Endothelial cell (in vitro differentiated cells): ENCODE measurements at regions not wholly inside any gene's neighbourhood (a gene's known extent, or its start where the extent isn't known, plus 50 kb on each side); places are given as distances from the start of the nearest gene placed in this dataset.
A peak's percentile ranks its signal among the peaks of the same experiment; 100 is the strongest.

Source experiments
- DNase-seq: peaks from one replicate; pipeline ENCODE4 v3.0.0; 2021; ENCODE audit warnings: low spot score
- H3K27ac Mint-ChIP-seq: one replicate; pipeline ENCODE4 v1.8.0; 2021; ENCODE audit warnings: mixed read lengths, inconsistent platforms; ENCODE audit not compliant: unreplicated experiment
- H3K27me3 Mint-ChIP-seq: one replicate; pipeline ENCODE4 v1.8.0; 2021; ENCODE audit warnings: mild to moderate bottlenecking, moderate library complexity, mixed read lengths, inconsistent platforms; ENCODE audit not compliant: unreplicated experiment
- H3K36me3 Mint-ChIP-seq: one replicate; pipeline ENCODE4 v1.8.0; 2021; ENCODE audit warnings: mild to moderate bottlenecking, low read depth, mixed read lengths, inconsistent platforms; ENCODE audit not compliant: unreplicated experiment
- H3K4me1 Mint-ChIP-seq: one replicate; pipeline ENCODE4 v1.8.0; 2021; ENCODE audit warnings: mild to moderate bottlenecking, mixed read lengths, inconsistent platforms; ENCODE audit not compliant: unreplicated experiment
- H3K4me3 Mint-ChIP-seq: one replicate; pipeline ENCODE4 v1.8.0; 2021; ENCODE audit warnings: mild to moderate bottlenecking, mixed read lengths, inconsistent platforms; ENCODE audit not compliant: unreplicated experiment
- H3K9me3 Mint-ChIP-seq: one replicate; pipeline ENCODE4 v1.8.0; 2021; ENCODE audit warnings: mixed read lengths, inconsistent platforms; ENCODE audit not compliant: unreplicated experiment
- TF ChIP-seq, protein P1 (sequence below): fragments of 200-600 bp; sonication (generic); IDR thresholded peaks from one replicate; pipeline ENCODE4 v1.5.0; 2021; ENCODE audit warnings: antibody characterized with exemption; ENCODE audit not compliant: unreplicated experiment

DNA sequence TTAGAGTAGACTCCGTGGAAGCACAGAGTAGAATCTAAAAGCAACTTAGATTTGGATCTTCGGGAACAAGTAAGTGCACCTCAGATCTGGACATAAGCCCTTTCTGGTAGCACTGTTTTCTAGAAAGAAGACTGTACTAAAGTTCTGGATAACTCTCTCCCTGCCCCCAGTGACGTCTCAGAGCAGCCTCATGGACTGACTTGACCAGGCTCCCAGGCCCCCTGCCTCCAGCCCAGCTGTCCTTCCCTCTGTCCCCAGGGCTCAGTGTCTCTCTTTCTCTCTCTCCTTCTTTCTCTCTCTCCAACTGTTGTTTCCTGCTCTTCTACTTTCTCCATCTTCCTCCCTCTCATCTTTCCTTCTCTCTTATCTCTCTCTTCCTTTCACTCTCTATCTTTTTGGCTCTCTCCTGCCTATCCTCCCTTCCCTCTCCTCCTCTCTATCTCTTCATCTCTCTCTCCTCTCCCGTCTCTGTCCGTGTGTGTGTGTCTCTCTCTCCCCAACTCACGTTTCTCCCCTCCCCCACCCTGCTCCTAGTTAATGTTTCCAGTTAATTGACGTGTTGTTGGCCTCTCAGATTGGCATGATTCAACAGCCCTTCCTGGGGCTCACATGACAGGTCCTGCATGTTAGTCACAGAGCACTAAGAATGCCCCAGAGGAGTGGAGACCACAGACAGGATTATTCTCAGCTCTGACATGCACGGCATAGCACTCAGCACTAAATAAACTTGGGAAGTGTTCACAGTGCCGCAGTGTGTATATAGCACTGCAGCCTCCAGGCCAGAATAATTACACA is 180.4 kb upstream of the FOXQ1 start:
- H3K4me1 Mint-ChIP-seq = no peaks in the 10 kb centered on the region
- H3K4me3 Mint-ChIP-seq = no peak overlapping the region
- no peaks in the 10 kb centered on the region for H3K9me3 Mint-ChIP-seq
- H3K36me3 Mint-ChIP-seq = no peaks in the 10 kb centered on the region
- DNase-seq = no peak
- peaks cover 6% of the 10 kb centered on the region for H3K27me3 Mint-ChIP-seq
- TF ChIP-seq, protein P1, sequence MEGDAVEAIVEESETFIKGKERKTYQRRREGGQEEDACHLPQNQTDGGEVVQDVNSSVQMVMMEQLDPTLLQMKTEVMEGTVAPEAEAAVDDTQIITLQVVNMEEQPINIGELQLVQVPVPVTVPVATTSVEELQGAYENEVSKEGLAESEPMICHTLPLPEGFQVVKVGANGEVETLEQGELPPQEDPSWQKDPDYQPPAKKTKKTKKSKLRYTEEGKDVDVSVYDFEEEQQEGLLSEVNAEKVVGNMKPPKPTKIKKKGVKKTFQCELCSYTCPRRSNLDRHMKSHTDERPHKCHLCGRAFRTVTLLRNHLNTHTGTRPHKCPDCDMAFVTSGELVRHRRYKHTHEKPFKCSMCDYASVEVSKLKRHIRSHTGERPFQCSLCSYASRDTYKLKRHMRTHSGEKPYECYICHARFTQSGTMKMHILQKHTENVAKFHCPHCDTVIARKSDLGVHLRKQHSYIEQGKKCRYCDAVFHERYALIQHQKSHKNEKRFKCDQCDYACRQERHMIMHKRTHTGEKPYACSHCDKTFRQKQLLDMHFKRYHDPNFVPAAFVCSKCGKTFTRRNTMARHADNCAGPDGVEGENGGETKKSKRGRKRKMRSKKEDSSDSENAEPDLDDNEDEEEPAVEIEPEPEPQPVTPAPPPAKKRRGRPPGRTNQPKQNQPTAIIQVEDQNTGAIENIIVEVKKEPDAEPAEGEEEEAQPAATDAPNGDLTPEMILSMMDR = no peak
- H3K27ac Mint-ChIP-seq = peak overlapping the region; percentile 26

DNA sequence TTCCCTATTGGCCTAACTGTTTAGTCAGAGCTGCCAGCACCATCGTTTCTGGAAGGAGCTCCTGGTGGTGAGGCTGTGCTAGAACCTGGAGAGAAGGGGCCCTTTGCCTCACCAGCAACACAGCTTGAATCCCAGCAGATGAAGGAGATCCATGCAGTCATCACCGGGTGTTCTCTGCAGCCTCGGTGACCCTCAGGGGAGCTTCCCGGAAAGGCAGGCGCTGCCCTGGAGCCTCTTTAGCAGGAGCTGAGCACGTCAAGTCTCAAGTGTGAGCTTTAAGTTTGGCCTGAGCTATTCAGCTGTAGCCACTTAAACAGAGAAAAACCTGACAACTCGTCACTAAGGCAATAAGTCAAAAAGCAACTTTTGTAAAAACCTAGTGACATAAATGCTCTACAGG is 181.2 kb upstream of the FOXQ1 start:
- DNase-seq = no peak
- Mint-ChIP-seq H3K9me3 (no peaks in the 10 kb centered on the region), H3K27ac (no peak overlapping the region), H3K4me3 (no peak overlapping the region), H3K4me1 (no peaks in the 10 kb centered on the region), H3K27me3 (peaks cover 6% of the 10 kb centered on the region), H3K36me3 (no peaks in the 10 kb centered on the region)
- TF ChIP-seq, protein P1 = no peak

DNA sequence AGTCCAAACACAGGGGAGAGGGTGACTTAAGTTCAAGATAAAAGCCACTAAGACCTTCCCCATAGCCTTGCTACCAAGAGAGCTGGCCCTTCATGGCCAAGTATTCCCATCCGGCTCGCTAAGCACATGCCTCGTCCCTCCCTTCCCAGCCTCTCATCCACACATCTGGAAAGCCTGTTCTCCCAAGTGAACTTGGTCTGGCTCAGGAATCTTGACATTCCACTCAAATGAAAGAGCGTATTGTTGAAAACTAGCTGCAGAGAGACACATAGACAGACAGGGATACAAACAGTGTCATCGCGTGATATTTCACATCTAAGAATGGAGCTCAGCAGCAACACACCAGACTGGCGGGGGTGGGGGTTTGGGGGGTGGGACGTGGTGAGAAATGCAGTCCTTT is 182.8 kb upstream of the FOXQ1 start:
- no peak for DNase-seq
- H3K27ac Mint-ChIP-seq = no peak overlapping the region
- no peaks in the 10 kb centered on the region for H3K36me3 Mint-ChIP-seq
- H3K27me3 Mint-ChIP-seq = peaks cover 7% of the 10 kb centered on the region
- no peaks in the 10 kb centered on the region for H3K4me1 Mint-ChIP-seq
- no peak overlapping the region for H3K4me3 Mint-ChIP-seq
- H3K9me3 Mint-ChIP-seq = no peaks in the 10 kb centered on the region
- TF ChIP-seq, protein P1 = no peak

DNA sequence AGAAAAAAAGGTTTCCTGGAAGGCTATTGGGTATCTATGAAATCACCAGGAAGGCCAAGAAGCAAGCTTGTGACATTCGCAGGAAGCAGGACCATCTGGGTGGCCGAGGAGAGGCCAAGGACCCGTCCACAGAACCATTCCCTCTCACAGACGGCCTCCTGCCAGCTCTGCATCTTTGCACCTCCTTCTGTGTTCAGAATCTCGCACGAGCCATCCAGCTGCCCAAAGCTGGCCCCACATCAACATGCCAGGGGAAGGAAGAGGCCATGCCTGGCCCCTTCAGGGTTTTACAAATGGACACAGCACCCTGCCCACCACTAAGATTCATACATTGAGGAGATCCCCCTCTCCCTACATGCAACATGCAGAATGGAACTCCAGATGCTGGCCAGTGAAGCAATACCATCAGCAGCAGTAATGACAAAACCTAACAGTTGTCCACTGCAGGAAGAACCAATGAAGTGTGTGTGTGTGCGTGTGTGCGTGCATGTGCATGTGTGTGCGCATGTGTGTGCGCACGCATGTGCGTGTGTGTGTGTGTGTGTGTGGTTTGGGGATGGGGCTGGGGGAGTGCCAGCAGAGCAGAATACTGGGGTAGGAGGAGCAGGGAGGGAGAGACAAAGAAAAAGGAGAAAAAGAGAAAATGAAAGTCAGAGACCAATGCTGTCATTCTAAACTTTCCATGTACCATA is 184.2 kb upstream of the FOXQ1 start:
- DNase-seq = no peak
- Mint-ChIP-seq H3K9me3 (no peaks in the 10 kb centered on the region), H3K27ac (no peak overlapping the region), H3K4me1 (no peaks in the 10 kb centered on the region), H3K27me3 (peaks cover 7% of the 10 kb centered on the region), H3K36me3 (no peaks in the 10 kb centered on the region), H3K4me3 (no peak overlapping the region)
- TF ChIP-seq, protein P1 = no peak

DNA sequence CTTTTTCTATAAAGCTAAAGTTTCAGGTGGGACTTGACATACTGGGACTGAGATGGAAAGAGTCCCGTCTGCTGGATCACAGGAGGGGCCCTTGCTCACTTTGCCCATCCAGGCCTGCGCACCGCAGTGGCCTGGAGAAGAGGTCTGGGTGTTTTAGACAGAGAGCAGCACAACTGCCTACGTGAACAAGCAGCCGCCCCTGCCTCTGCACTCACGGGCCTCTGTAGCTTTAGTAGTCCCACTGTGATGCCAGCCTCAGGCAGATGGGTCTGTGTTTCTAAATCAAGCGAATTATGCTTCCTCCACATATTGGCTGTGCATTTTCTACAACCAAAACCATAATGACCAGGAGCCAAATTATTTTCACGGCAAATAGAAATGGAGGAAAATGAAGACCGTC is 184.8 kb upstream of the FOXQ1 start:
- Mint-ChIP-seq H3K36me3 (no peaks in the 10 kb centered on the region), H3K9me3 (no peaks in the 10 kb centered on the region)

More for the DNA sequence above, 184.8 kb upstream of the FOXQ1 start:
- Mint-ChIP-seq H3K4me3 (no peak overlapping the region), H3K27ac (no peak overlapping the region), H3K4me1 (no peaks in the 10 kb centered on the region), H3K27me3 (peaks cover 7% of the 10 kb centered on the region)
- DNase-seq = no peak
- TF ChIP-seq, protein P1 = no peak
